Neural cell (in vitro differentiated cells): ENCODE measurements at regions not wholly inside any gene's neighbourhood (a gene's known extent, or its start where the extent isn't known, plus 50 kb on each side); places are given as distances from the start of the nearest gene placed in this dataset.

Experiments
- H2AFZ ChIP-seq: fragments of 200-600, 300-800 bp; sonication (generic), shearing (Covaris generic); 2 replicates; pipeline ENCODE4 v1.6.0; 2014; ENCODE audit warnings: low read depth, mild to moderate bottlenecking, antibody characterized with exemption, low read length, moderate library complexity
- H3F3A ChIP-seq: fragments of 200-600 bp; shearing (Covaris generic); 2 replicates; pipeline ENCODE4 v1.6.1; 2016; ENCODE audit warnings: mild to moderate bottlenecking, moderate library complexity, mixed read lengths, antibody characterized with exemption, low read length; ENCODE audit not compliant: insufficient read depth, poor library complexity, severe bottlenecking
- H3K27ac ChIP-seq: fragments of 200-600, 300-800 bp; sonication (generic), shearing (Covaris generic); 2 replicates; pipeline ENCODE4 v1.5.1; 2014; ENCODE audit warnings: mild to moderate bottlenecking, low read length, moderate library complexity
- H3K27me3 ChIP-seq: fragments of 300-800, 200-600 bp; sonication (generic), shearing (Covaris generic); 2 replicates; pipeline ENCODE4 v1.6.0; 2014; ENCODE audit warnings: mild to moderate bottlenecking, low read depth, low read length, moderate library complexity; ENCODE audit not compliant: insufficient read depth
- H3K36me3 ChIP-seq: fragments of 300-800, 200-600 bp; sonication (generic), shearing (Covaris generic); 2 replicates; pipeline ENCODE4 v1.5.1; 2014; ENCODE audit warnings: mild to moderate bottlenecking, antibody characterized with exemption, low read length, moderate library complexity; ENCODE audit not compliant: insufficient read depth
- H3K4me2 ChIP-seq: fragments of 300-800, 200-600 bp; sonication (generic), shearing (Covaris generic); 2 replicates; pipeline ENCODE4 v1.6.0; 2014; ENCODE audit warnings: mild to moderate bottlenecking, low read length
- H3K4me3 ChIP-seq: fragments of 300-800, 200-600 bp; sonication (generic), shearing (Covaris generic); 2 replicates; pipeline ENCODE4 v1.5.1; 2014; ENCODE audit warnings: mild to moderate bottlenecking, low read length, moderate library complexity
- H3K79me2 ChIP-seq: fragments of 200-600 bp; shearing (Covaris generic); replicated peaks from 2 replicates; pipeline ENCODE4 v1.6.0; 2014; ENCODE audit warnings: mild to moderate bottlenecking, low read length, moderate library complexity; ENCODE audit not compliant: insufficient read depth
- H3K9ac ChIP-seq: fragments of 300-800, 200-600 bp; sonication (generic), shearing (Covaris generic); 2 replicates; pipeline ENCODE4 v1.6.1; 2016; ENCODE audit warnings: mild to moderate bottlenecking, low read length, mixed read lengths
- H3K9me2 ChIP-seq: fragments of 200-600 bp; shearing (Covaris generic); 2 replicates; pipeline ENCODE4 v1.6.1; 2016; ENCODE audit warnings: mild to moderate bottlenecking, low read length, mixed read lengths; ENCODE audit not compliant: insufficient read depth
- H3K9me3 ChIP-seq: fragments of 200-600, 300-800 bp; sonication (generic), shearing (Covaris generic); 2 replicates; pipeline ENCODE4 v1.6.1; 2016; ENCODE audit warnings: mild to moderate bottlenecking, mixed run types, low read length, moderate library complexity, mixed read lengths
- H4K20me1 ChIP-seq: fragments of 200-600 bp; shearing (Covaris generic); 2 replicates; pipeline ENCODE4 v1.6.1; 2016; ENCODE audit warnings: mild to moderate bottlenecking, mixed run types; ENCODE audit not compliant: insufficient read depth
- EP300 ChIP-seq: fragments of 450-650 bp; conservative IDR thresholded peaks from 2 replicates; pipeline ENCODE4 v1.6.1; 2014; ENCODE audit warnings: antibody characterized with exemption, mild to moderate bottlenecking, moderate library complexity; ENCODE audit not compliant: poor library complexity, severe bottlenecking
- EZH2 ChIP-seq: fragments of 200-600, 300-800 bp; shearing (Covaris generic), sonication (generic); IDR thresholded peaks from 2 replicates; pipeline ENCODE4 v1.6.1; 2014; ENCODE audit warnings: antibody characterized with exemption, low read length, borderline replicate concordance, mild to moderate bottlenecking; ENCODE audit not compliant: insufficient read depth, poor library complexity, severe bottlenecking
- MXI1 ChIP-seq: fragments of 450-650 bp; conservative IDR thresholded peaks from 2 replicates; pipeline ENCODE4 v1.6.1; 2014; ENCODE audit warnings: antibody characterized with exemption, mild to moderate bottlenecking; ENCODE audit not compliant: poor library complexity, severe bottlenecking
- POLR2AphosphoS5 ChIP-seq: IDR thresholded peaks from 2 replicates; pipeline ENCODE4 v1.6.1; 2012
- RAD21 ChIP-seq: fragments of 450-650 bp; conservative IDR thresholded peaks from 2 replicates; pipeline ENCODE4 v1.6.1; 2014; ENCODE audit warnings: antibody characterized with exemption, mild to moderate bottlenecking, moderate library complexity
- SMC3 ChIP-seq: fragments of 450-650 bp; conservative IDR thresholded peaks from 2 replicates; pipeline ENCODE4 v1.6.1; 2014; ENCODE audit warnings: antibody characterized with exemption, mild to moderate bottlenecking, moderate library complexity; ENCODE audit not compliant: poor library complexity
- TAF1 ChIP-seq: IDR thresholded peaks from 2 replicates; pipeline ENCODE4 v1.6.1; 2012; ENCODE audit warnings: low read depth
- TF ChIP-seq, protein P1 (sequence below): IDR thresholded peaks from 2 replicates; pipeline ENCODE4 v1.6.1; 2012; ENCODE audit warnings: borderline replicate concordance
- TF ChIP-seq, protein P2 (sequence below): fragments of 450-650 bp; IDR thresholded peaks from 2 replicates; pipeline ENCODE4 v1.5.1; 2014; ENCODE audit warnings: antibody characterized with exemption, mild to moderate bottlenecking, moderate library complexity; ENCODE audit not compliant: poor library complexity, severe bottlenecking

DNA sequence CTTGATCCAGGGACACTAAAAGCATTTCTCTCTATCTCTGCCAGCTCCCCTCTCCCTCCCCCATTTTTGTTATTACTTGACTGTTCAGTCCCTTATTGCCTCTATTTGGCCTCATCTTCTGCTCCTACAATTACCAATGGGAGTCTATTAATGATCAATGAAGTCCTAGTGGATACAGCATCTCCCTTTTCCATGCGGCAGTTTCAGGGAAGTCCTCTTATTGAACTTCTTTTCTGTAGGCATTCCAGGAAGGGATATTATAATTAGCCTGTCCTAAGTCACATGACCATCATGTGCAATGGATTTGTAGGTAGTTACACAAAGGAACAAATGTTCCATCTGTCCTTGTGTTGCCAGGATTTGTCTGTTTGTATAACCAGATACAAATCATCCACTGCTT lies 495.1 kb upstream of the CNTNAP5 start:
- TF ChIP-seq MXI1 (no peak), RAD21 (no peak), TAF1 (no peak), SMC3 (no peak), EP300 (no peak), EZH2 (no peak)
- no peaks in the 10 kb centered on the region for H4K20me1 ChIP-seq
- no peak overlapping the region for H3K27ac ChIP-seq
- no peaks in the 10 kb centered on the region for H3K27me3 ChIP-seq
- no peak overlapping the region for H3K4me2 ChIP-seq
- H3K36me3 ChIP-seq, result no peaks in the 10 kb centered on the region
- no peak overlapping the region for H3K9ac ChIP-seq
- H3K4me3 ChIP-seq, result no peak overlapping the region
- H3K9me2 ChIP-seq, result no peaks in the 10 kb centered on the region
- H3K9me3 ChIP-seq, result no peaks in the 10 kb centered on the region
- no peaks in the 10 kb centered on the region for H3K79me2 ChIP-seq
- H3F3A ChIP-seq, result no peaks in the 10 kb centered on the region
- no peak overlapping the region for H2AFZ ChIP-seq

DNA sequence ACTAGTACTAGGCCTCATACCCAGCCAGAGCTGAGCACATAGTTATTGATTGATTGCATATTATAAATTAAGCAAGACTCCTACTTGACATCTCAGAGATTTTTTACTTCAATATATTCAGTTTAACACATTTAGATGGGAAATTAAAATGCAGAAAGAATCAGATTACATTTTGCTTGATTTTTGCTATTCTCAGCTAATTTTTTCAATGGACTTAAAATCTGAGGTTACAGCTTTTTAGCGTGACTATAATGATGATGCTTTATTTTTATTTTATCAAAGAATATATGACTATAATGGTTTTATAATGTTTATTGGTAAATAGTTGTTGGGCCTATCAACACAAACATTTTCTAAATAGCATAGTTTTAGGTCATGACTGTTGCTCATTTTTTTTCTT lies 493.0 kb upstream of the CNTNAP5 start:
- Histone ChIP-seq H3K4me3 (no peak overlapping the region), H3K27ac (no peak overlapping the region), H3K9me2 (no peaks in the 10 kb centered on the region), H3K9me3 (no peaks in the 10 kb centered on the region), H4K20me1 (no peaks in the 10 kb centered on the region), H3F3A (no peaks in the 10 kb centered on the region), H2AFZ (no peak overlapping the region), H3K36me3 (no peaks in the 10 kb centered on the region), H3K9ac (no peak overlapping the region), H3K27me3 (no peaks in the 10 kb centered on the region), H3K79me2 (no peaks in the 10 kb centered on the region), H3K4me2 (no peak overlapping the region)
- TF ChIP-seq EP300 (no peak), EZH2 (no peak), SMC3 (no peak), TAF1 (no peak), MXI1 (no peak), RAD21 (no peak), POLR2AphosphoS5 (no peak)
- TF ChIP-seq, protein P1, sequence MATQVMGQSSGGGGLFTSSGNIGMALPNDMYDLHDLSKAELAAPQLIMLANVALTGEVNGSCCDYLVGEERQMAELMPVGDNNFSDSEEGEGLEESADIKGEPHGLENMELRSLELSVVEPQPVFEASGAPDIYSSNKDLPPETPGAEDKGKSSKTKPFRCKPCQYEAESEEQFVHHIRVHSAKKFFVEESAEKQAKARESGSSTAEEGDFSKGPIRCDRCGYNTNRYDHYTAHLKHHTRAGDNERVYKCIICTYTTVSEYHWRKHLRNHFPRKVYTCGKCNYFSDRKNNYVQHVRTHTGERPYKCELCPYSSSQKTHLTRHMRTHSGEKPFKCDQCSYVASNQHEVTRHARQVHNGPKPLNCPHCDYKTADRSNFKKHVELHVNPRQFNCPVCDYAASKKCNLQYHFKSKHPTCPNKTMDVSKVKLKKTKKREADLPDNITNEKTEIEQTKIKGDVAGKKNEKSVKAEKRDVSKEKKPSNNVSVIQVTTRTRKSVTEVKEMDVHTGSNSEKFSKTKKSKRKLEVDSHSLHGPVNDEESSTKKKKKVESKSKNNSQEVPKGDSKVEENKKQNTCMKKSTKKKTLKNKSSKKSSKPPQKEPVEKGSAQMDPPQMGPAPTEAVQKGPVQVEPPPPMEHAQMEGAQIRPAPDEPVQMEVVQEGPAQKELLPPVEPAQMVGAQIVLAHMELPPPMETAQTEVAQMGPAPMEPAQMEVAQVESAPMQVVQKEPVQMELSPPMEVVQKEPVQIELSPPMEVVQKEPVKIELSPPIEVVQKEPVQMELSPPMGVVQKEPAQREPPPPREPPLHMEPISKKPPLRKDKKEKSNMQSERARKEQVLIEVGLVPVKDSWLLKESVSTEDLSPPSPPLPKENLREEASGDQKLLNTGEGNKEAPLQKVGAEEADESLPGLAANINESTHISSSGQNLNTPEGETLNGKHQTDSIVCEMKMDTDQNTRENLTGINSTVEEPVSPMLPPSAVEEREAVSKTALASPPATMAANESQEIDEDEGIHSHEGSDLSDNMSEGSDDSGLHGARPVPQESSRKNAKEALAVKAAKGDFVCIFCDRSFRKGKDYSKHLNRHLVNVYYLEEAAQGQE, result no peak
- TF ChIP-seq, protein P2, sequence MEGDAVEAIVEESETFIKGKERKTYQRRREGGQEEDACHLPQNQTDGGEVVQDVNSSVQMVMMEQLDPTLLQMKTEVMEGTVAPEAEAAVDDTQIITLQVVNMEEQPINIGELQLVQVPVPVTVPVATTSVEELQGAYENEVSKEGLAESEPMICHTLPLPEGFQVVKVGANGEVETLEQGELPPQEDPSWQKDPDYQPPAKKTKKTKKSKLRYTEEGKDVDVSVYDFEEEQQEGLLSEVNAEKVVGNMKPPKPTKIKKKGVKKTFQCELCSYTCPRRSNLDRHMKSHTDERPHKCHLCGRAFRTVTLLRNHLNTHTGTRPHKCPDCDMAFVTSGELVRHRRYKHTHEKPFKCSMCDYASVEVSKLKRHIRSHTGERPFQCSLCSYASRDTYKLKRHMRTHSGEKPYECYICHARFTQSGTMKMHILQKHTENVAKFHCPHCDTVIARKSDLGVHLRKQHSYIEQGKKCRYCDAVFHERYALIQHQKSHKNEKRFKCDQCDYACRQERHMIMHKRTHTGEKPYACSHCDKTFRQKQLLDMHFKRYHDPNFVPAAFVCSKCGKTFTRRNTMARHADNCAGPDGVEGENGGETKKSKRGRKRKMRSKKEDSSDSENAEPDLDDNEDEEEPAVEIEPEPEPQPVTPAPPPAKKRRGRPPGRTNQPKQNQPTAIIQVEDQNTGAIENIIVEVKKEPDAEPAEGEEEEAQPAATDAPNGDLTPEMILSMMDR, result no peak
